GM21786 (cell line): ENCODE measurements at regions not wholly inside any gene's neighbourhood (a gene's known extent, or its start where the extent isn't known, plus 50 kb on each side); places are given as distances from the start of the nearest gene placed in this dataset.

ENCODE experiments used
- ATAC-seq: cut with Tn5 transposase; IDR thresholded peaks from one replicate; pipeline ENCODE4 v1.9.1; 2021; ENCODE audit not compliant: unreplicated experiment

DNA sequence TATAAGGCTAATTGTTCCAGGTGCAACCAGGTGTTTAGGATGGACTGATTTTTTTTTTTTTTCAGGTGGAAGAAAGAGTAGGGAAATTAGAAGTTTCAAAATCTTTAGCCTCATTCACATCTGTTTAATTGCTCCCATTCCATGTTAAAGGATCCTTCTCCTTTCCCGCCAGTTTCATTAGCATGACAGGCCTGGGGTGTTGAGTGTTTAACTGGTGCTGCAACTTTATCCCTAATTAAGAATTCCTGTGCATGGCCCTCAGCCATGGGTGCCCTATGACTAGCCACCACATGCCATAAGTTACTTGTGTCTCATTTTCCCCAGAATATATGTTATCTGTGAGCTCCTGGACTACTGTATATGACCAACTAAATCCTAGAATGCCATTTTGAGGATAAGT is 501.4 kb downstream of the NSUN3 start:
- no peak for ATAC-seq

GRCh38 chr3:94568041-94568440 is 505.2 kb downstream of the NSUN3 start:
- no peak for ATAC-seq

DNA sequence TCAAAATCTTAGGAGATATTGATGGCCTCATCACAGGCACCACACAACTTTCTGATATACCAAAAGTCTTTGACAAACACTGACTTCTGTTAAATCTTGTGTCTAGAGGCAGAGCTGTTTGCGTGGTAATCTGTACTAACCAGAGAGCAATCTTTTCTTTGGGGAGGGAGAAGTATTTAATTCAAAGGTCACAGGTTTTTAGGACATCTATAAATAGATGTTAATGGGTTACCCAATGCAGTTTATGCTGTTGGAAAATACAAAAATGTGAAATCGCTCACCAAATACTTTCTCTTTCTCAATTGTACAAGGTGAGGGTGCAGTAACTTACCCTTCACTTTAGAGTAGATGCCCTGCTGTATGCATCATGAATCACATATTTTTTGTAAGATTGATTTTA is 510.5 kb downstream of the NSUN3 start:
- no peak for ATAC-seq

GRCh38 chr3:94587291-94587690 is 524.4 kb downstream of the NSUN3 start:
- no peak for ATAC-seq

- no peak for ATAC-seq
These were observed 530.8 kb downstream of the NSUN3 start for GRCh38 chr3:94593526-94594150.

DNA sequence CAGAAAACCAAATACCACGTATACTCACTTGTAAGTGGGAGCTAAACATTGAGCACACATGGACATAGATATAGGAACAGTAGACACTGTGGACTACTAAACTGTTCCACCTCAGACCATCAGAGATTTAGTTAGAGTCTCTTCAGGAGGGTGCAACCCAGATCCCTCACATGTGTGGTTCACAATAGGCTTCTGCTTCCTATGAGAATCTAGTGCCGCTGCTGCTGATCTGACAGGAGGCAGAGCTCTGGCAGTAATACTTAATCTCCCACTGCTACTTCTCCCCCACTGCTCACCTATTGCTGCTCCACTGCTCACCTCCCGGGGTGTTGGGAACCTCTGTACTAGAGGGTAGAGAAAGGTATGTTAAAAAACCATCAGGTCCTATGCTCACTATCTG is 533.3 kb downstream of the NSUN3 start:
- no peak for ATAC-seq

- peak; percentile 80 for ATAC-seq
These were observed 534.2 kb downstream of the NSUN3 start for GRCh38 chr3:94596887-94597566.

- ATAC-seq = no peak
These were observed 544.9 kb downstream of the NSUN3 start for GRCh38 chr3:94607778-94608177.

DNA sequence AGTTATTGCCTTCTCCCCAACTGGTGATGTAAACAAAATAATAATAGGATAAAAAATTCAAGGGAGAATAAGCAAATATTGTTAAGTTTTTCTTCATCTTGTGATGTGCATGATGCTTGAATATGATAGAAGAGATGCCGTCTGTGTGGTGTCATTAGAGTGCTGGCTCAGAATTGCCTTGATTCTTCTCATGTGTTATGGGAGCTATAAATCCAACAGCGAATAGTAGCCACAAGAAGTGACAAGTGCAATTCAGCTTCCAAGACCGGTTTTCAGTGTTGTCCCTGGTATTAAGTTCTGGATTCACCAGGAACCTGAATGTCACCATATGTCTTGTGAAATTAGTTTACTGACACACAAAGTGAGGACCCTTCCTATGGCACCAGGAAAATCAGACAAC is 547.0 kb downstream of the NSUN3 start:
- ATAC-seq = no peak

DNA sequence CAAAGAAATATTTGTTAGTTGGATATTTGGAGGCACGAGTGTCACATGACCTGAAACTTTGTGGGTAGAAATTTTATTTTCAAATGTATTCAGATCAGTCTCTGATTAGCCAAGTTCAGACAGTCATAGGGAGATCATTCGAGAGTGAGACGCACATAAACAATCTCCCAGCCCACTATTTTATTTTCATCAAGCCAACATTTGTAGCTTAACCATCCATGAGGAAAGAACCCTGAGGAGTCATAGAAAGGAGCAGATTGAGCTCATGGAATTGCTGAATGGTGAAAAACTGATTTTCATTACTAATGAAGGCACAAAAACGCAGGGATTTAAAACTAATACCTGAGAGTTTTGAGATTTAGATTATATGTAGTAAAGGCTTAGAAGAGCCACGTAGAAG is 548.7 kb downstream of the NSUN3 start:
- ATAC-seq = no peak

DNA sequence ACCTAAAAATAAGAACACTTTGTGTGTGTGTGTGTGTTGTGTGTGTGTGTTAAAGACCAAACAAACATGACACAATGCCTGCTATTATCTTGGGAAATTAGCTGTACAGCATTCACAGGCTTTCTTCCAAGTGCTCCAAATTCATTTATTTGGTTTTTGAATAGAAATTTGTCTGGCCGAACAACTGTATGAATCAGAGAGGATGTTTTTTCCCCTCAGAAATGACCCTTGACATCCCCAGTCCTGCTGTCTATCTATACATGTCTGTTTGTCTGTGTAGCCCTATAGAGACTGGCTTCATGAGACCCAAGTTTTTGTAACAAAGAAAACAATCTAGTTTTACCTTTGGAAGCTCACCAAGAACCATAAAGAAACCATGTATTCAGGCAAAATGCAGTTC is 549.8 kb downstream of the NSUN3 start:
- no peak for ATAC-seq

GRCh38 chr3:94614192-94614591 is 551.3 kb downstream of the NSUN3 start:
- no peak for ATAC-seq

DNA sequence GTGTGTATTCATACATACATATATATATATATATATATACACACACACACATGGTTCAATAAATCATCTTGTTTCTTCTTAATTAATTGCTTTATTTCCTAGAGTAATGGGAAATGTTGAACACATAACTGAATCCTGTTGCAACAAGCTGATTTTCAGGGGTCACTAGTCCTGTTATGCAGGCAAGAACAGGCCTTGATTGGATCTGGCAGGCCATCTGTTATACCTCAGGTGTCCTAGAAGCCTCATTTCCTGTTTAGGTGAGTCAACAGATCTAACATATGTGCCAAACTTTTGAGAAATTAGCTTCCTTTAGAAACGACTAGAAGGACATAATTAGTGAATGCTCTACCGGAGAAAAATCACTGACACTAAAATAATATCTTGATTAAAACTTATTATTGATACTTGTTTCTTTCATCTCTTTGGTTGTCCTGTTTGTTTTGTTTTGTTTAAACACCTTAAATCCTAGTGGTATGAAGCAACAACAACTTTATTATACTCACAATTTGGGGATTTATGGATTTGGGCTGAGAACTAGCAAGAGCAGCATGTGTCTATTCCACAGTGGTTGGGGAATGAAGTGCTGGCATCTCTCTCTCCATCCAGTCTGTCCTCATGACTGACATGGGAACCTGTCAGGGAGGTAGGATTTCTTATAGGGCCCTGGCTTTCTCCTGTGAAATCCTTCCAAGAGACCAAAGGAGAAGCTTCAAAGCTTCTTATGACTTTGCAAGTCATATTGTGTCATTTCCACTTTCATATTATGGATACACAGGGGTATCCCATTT is 552.6 kb downstream of the NSUN3 start:
- ATAC-seq = no peak

GRCh38 chr3:94616833-94617232 is 554.0 kb downstream of the NSUN3 start:
- ATAC-seq = no peak

DNA sequence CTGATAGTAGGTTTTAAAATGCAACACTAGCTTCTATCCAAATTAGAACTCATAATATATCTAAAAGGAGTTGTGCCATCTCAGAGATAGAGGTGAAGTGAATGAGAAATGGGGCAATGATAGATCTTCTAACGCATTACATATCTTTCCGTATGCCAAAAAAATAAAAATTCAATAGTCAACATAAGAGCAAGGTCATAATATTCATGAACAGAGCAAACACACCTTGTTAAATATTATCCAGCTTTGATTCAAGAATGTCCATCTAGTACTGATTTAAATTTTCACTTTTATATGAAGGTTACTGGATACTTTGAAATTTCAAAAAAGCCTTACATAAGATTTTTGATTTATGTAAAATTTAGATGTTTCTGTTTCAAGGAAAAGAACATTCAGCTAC is 554.5 kb downstream of the NSUN3 start:
- ATAC-seq = no peak

GRCh38 chr3:94619643-94620042 is 556.8 kb downstream of the NSUN3 start:
- no peak for ATAC-seq

GRCh38 chr3:94626573-94626972 is 563.7 kb downstream of the NSUN3 start:
- no peak for ATAC-seq

DNA sequence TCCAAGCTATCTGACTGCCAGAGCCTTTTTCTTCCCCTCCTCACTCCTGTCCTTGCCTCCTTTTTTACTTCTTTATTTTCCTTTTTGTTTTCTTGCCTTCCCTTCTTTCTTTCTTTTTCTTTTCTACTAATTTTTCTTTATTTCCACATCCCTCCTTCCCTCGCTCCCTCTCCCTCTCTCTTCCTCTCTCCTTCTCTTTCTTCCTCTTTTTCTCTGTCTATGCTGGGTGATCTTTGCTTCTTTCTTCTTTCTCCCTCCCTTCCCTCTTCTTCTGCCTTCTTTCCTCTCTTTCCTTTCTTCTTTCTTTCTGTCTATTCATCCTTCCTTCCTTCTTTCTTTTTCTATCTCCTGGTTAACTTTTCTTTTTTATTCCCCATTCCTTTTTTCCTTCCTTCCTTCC is 564.8 kb downstream of the NSUN3 start:
- ATAC-seq = no peak

DNA sequence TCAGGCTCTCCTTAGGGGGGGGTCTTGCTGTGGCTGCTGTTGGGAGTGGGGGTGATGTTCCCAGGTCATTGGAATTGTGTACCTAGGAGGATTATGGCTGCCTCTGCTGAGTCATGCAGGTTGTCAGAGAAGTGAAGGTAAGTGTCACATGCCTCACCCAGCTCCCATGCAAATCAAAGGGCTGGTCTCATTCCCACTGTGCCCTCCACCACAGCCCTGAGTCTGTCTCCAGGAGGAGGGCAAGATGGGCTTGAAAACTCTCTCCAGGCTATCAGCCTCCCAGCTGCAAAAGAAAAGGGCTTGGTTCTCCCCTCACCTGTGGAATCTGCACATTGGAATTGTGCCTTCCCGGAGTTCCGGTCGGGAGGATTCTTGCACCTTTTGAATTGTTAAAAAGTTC is 580.5 kb downstream of the NSUN3 start:
- ATAC-seq = no peak

- no peak for ATAC-seq
These were observed 582.9 kb downstream of the NSUN3 start for GRCh38 chr3:94645790-94646189.

DNA sequence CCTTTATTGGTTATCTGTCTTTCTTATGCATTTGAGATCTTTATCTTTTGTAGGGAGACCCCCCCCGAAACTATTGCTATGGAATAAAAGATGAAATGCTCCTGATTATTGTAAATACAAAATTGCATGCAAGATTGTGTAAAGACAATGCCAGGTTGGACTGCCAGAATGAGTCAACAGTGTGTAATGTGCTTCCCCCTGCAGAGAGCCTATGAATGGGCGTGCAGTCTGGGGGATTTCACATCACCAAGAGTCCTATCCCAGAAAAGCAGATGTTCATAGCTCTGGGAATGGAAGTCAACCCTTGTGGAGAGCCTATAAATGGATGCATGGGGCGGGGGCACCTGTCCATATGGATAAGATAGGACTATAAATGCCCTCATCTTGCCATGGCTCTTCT is 584.3 kb downstream of the NSUN3 start:
- no peak for ATAC-seq
